Ovary (tissue), 7 donors: ENCODE measurements at regions not wholly inside any gene's neighbourhood (a gene's known extent, or its start where the extent isn't known, plus 50 kb on each side); places are given as distances from the start of the nearest gene placed in this dataset.

Source experiments
- DNase-seq, 5 donors: peaks; one replicate each; pipeline ENCODE4 v3.0.0-alpha.2; 2019 to 2020
- H3K27ac ChIP-seq, 2 donors: fragments of 200-600 bp; one replicate each; pipeline versions ENCODE4 v1.5.1 to v1.8.0; 2019 to 2022
- H3K27me3 ChIP-seq: fragments of 200-600 bp; one replicate; pipeline ENCODE4 v1.8.0; 2022
- H3K36me3 ChIP-seq: fragments of 200-600 bp; sonication (generic); one replicate; pipeline ENCODE4 v1.5.1; 2019
- H3K4me1 ChIP-seq: one replicate; pipeline ENCODE4 v1.8.1; 2013; ENCODE audit warnings: mild to moderate bottlenecking, moderate library complexity; ENCODE audit not compliant: insufficient read depth
- H3K4me3 ChIP-seq: fragments of 200-600 bp; sonication (generic); one replicate; pipeline ENCODE4 v1.5.1; 2017
- H3K9me3 ChIP-seq, 2 donors: fragments of 200-600 bp in 1 of 2; sonication (generic) in 1 of 2; one replicate each; pipeline versions ENCODE4 v1.5.1 to v1.8.1; 2013 to 2019; ENCODE audit warnings: mild to moderate bottlenecking in 1 of 2, moderate library complexity in 1 of 2
- EP300 ChIP-seq: sonication (generic); formaldehyde crosslinking; IDR thresholded peaks from one replicate; pipeline ENCODE4 v1.6.1; 2017; ENCODE audit warnings: antibody characterized with exemption
- POLR2A ChIP-seq: fragments of 450-650 bp; IDR thresholded peaks from one replicate; pipeline ENCODE4 v1.6.1; 2017; ENCODE audit warnings: antibody characterized with exemption, mild to moderate bottlenecking, moderate library complexity
- WGBS, 3 donors: extraction: QIAGEN DNeasy Blood & Tissue Kit in 1 of 3; methylation state at CpG; one replicate each; pipeline versions ENCODE4 v1.1.5 to v1.1.7; 2013 to 2017; 5-methylcytosine and 5-hydroxymethylcytosine counted together
- intact Hi-C, 4 donors: fragments of 100-400 bp; cut with DNase I; formaldehyde crosslinking; loops; one replicate each; pipeline versions ENCODE4 v1.11.0 to v1.15.1; 2022 to 2023
- TF ChIP-seq, protein P1 (sequence below), 3 donors: fragments of 450-650 bp in 2 of 3; fragments of 200-600 bp in 1 of 3; IDR thresholded peaks; one replicate each; pipeline versions ENCODE4 v1.5.1 to v1.8.0; 2016 to 2022; ENCODE audit warnings: antibody characterized with exemption in 3 of 3, mild to moderate bottlenecking in 1 of 3
- donor health status: DM: no; HTN: no; CAD: no; lungs with moderate emphysema.
- donor health status: DM: no; HTN: no; CAD: no.
- donor health status: Bipolar disorder and iron deficiency.
- donor health status: DM: no; HTN: no; CAD: no.
- donor health status: DM: yes; HTN: yes; CAD: no.

DNA sequence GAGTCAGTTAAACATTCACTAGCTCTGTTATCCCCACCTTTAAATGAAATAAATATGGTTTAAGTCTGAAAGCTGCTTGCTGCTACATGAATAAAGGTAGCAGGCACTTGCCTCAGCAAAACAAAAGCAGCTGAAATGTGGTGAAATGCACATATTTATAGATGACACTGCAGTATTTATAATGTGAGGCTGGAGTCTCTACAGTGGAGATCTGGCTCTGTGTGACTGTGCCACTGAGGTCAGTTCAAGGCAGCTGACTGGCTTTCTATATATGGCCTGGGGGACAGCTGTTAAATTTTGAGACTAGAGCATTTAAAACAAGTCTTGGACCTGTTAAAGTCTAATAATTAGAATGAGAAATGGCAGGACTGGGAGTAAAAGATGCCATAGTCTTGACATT, 859.6 kb upstream of the SEMA6A start:
- H3K9me3 ChIP-seq: no peaks in the 10 kb centered on the region
- H3K4me3 ChIP-seq: no peak overlapping the region
- H3K27me3 ChIP-seq: no peaks in the 10 kb centered on the region
- no peaks in the 10 kb centered on the region for H3K36me3 ChIP-seq
- no peak for DNase-seq
- intact Hi-C loops: no loop called here
- no peak overlapping the region for H3K27ac ChIP-seq
- TF ChIP-seq EP300 (no peak), POLR2A (no peak)
- TF ChIP-seq, protein P1, sequence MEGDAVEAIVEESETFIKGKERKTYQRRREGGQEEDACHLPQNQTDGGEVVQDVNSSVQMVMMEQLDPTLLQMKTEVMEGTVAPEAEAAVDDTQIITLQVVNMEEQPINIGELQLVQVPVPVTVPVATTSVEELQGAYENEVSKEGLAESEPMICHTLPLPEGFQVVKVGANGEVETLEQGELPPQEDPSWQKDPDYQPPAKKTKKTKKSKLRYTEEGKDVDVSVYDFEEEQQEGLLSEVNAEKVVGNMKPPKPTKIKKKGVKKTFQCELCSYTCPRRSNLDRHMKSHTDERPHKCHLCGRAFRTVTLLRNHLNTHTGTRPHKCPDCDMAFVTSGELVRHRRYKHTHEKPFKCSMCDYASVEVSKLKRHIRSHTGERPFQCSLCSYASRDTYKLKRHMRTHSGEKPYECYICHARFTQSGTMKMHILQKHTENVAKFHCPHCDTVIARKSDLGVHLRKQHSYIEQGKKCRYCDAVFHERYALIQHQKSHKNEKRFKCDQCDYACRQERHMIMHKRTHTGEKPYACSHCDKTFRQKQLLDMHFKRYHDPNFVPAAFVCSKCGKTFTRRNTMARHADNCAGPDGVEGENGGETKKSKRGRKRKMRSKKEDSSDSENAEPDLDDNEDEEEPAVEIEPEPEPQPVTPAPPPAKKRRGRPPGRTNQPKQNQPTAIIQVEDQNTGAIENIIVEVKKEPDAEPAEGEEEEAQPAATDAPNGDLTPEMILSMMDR (IDR thresholded peaks at IDR 0.05): no peak
- no peaks in the 10 kb centered on the region for H3K4me1 ChIP-seq

DNA sequence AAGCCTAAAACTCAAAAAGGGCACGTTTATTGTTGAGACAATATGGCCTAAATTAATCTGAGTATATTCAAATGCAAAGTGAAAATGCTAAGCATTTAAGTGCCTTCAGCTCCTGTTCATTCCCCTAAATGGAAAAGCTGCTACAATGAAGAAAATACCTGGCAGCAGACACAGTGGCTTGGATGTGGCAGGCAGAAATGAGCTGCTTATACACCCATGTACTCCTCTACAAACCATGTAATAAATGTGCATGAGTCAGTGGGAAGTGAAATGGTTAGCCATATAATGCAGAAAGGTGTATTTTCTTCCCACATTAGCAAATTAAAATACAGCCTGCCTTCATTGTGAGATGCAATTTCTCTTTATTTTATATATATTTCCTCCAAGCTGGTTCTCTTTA, 859.2 kb upstream of the SEMA6A start:
- no peak for DNase-seq
- Histone ChIP-seq H3K27me3 (no peaks in the 10 kb centered on the region), H3K4me3 (no peak overlapping the region), H3K4me1 (no peaks in the 10 kb centered on the region), H3K27ac (no peak overlapping the region), H3K9me3 (no peaks in the 10 kb centered on the region), H3K36me3 (no peaks in the 10 kb centered on the region)
- 57 to 61% (median 57%) methylated on average over 1 of the region's 1 CpG for WGBS, 3 donors
- TF ChIP-seq EP300 (no peak), POLR2A (no peak)
- TF ChIP-seq, protein P1 (IDR thresholded peaks at IDR 0.05): no peak
- intact Hi-C loops: no loop called here

DNA sequence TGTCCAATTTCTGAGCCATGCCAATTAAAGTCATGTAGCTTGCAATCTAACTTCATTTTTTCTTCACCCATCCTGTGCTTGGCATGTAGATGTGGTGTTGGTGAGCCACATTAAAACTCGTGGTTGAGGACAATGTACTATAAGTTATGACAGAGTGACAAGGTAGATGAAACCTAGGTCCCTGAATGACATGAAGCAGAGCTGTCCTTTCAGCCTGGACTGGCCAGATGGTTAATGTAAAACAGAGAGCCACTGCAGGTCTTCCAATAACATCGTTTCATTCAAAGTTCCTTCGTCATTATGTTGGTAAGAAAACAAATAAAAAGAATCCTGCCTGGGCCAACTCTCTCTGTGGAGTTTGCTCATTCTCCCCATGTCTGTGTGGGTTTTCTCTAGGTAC, 856.5 kb upstream of the SEMA6A start:
- intact Hi-C loops: no loop called here
- 64 to 70% (median 67%) methylated on average over 3 of the region's 3 CpGs for WGBS, 3 donors
- no peaks in the 10 kb centered on the region for H3K4me1 ChIP-seq
- H3K9me3 ChIP-seq: no peaks in the 10 kb centered on the region
- DNase-seq: no peak
- no peaks in the 10 kb centered on the region for H3K36me3 ChIP-seq
- TF ChIP-seq, protein P1 (IDR thresholded peaks at IDR 0.05): no peak
- TF ChIP-seq EP300 (no peak), POLR2A (no peak)
- no peak overlapping the region for H3K27ac ChIP-seq
- no peak overlapping the region for H3K4me3 ChIP-seq
- H3K27me3 ChIP-seq: no peaks in the 10 kb centered on the region

DNA sequence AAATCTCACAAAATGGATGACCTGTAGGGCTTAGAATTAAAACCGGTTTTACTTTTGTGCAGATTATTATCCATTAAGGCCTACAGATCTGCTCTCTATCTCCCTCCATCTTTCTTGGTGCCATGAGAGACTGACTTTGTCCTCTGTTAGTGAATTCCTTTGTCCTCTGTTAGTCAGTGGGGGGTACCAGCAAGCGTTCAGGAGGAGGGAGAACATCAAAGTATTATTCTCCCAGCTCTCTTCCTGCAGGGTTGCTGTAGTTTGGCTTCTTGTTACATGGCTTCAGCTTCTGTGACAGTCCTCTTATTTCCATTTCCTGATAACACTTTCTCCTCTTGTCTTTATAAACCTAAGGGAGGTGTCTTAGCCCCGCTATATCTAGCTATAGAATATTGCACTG, 850.5 kb upstream of the SEMA6A start:
- H3K36me3 ChIP-seq: no peaks in the 10 kb centered on the region
- intact Hi-C loops: no loop called here
- H3K9me3 ChIP-seq: no peaks in the 10 kb centered on the region
- 80 to 83% (median 81%) methylated on average over 3 of the region's 3 CpGs for WGBS, 3 donors
- H3K27ac ChIP-seq: no peak overlapping the region
- no peak for DNase-seq
- no peaks in the 10 kb centered on the region for H3K4me1 ChIP-seq
- no peak overlapping the region for H3K4me3 ChIP-seq
- no peaks in the 10 kb centered on the region for H3K27me3 ChIP-seq
- no peak for TF ChIP-seq POLR2A
- TF ChIP-seq, protein P1 (IDR thresholded peaks at IDR 0.05): no peak
- TF ChIP-seq EP300: no peak

DNA sequence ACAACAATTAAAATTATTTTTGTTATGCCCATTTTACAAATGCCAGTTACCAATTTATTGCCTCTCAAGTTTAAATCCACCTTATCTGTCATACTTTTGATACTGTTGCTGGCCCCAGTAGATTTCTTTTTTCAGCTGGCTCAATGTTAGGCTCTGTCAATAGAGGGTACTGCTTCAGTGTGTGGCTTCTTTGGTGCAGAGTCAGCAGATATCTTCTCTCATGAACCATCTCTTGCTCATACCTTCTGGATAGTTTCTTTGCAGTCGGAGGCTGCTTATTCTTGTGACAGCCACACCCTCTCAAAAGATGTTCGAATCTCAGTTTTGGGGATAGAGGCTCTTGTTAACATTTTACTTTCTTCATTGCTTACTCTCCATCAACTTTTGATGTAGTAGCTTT, 849.9 kb upstream of the SEMA6A start:
- no peak overlapping the region for H3K27ac ChIP-seq
- no peak for DNase-seq
- WGBS, 3 donors: 90 to 95% (median 95%) methylated on average over 2 of the region's 2 CpGs
- intact Hi-C loops: no loop called here
- no peaks in the 10 kb centered on the region for H3K9me3 ChIP-seq
- H3K4me3 ChIP-seq: no peak overlapping the region
- no peaks in the 10 kb centered on the region for H3K4me1 ChIP-seq
- no peaks in the 10 kb centered on the region for H3K27me3 ChIP-seq
- no peaks in the 10 kb centered on the region for H3K36me3 ChIP-seq
- TF ChIP-seq, protein P1 (IDR thresholded peaks at IDR 0.05): no peak
- no peak for TF ChIP-seq EP300
- no peak for TF ChIP-seq POLR2A
